CD4-positive, alpha-beta T cell (primary cell): ENCODE measurements at regions not wholly inside any gene's neighbourhood (a gene's known extent, or its start where the extent isn't known, plus 50 kb on each side); places are given as distances from the start of the nearest gene placed in this dataset.

ENCODE experiments used
- ATAC-seq: fragments of 200-7000 bp; cut with Tn5 transposase; one replicate; pipeline ENCODE4 v1.10.0; 2022; ENCODE audit warnings: mild to moderate bottlenecking; ENCODE audit not compliant: poor library complexity
- CTCF ChIA-PET: fragments of 350-600 bp; sonication (Branson Sonifier 250); formaldehyde crosslinking; loops from one replicate; lab custom pipeline; 2021; ENCODE audit warnings: antibody characterized with exemption, inconsistent platforms; lab: Charles Lee
- POLR2A ChIA-PET: fragments of 350-600 bp; sonication (Branson Sonifier 250); formaldehyde crosslinking; loops from one replicate; lab custom pipeline; 2021; ENCODE audit warnings: antibody characterized with exemption, inconsistent platforms; lab: Charles Lee
- DNase-seq, 14 experiments: peaks; one replicate each; pipeline ENCODE4 v3.0.0-alpha.2; 2013 to 2020; ENCODE audit warnings: mixed read lengths in 2 of 14
- H3K27ac ChIP-seq, 2 donors: one replicate each; pipeline versions ENCODE4 v1.5.1 to v1.7.0; 2013; ENCODE audit warnings: low read length in 2 of 2, low read depth in 1 of 2, mild to moderate bottlenecking in 1 of 2
- H3K27me3 ChIP-seq, 2 experiments: 1 replicate in 1 of 2; 2 replicates in 1 of 2; pipeline versions ENCODE4 v1.6.1 to v1.7.0; 2013; ENCODE audit warnings: low read length in 2 of 2, control low read depth in 1 of 2, mild to moderate bottlenecking in 1 of 2, moderate library complexity in 1 of 2; ENCODE audit not compliant: insufficient read depth in 2 of 2, control insufficient read depth in 1 of 2
- H3K36me3 ChIP-seq: one replicate; pipeline ENCODE4 v1.6.1; 2013; ENCODE audit warnings: low read length, control low read depth; ENCODE audit not compliant: insufficient read depth
- H3K4me1 ChIP-seq: one replicate; pipeline ENCODE4 v1.6.1; 2013; ENCODE audit warnings: low read length, control low read depth; ENCODE audit not compliant: insufficient read depth
- H3K4me3 ChIP-seq: one replicate; pipeline ENCODE4 v1.5.1; 2013; ENCODE audit warnings: mild to moderate bottlenecking, low read length, moderate library complexity
- H3K9me3 ChIP-seq, 2 experiments: 1 replicate in 1 of 2; 2 replicates in 1 of 2; pipeline versions ENCODE4 v1.6.1 to v1.7.0; 2013; ENCODE audit warnings: low read length in 2 of 2, mild to moderate bottlenecking in 2 of 2, control low read depth in 1 of 2, moderate library complexity in 1 of 2; ENCODE audit not compliant: control insufficient read depth in 1 of 2, insufficient read depth in 1 of 2
- H3K27ac Mint-ChIP-seq: one replicate; pipeline ENCODE4 v1.8.0; 2020; ENCODE audit warnings: mixed read lengths
- H3K27me3 Mint-ChIP-seq: one replicate; pipeline ENCODE4 v1.8.0; 2021; ENCODE audit warnings: mixed read lengths
- H3K36me3 Mint-ChIP-seq: one replicate; pipeline ENCODE4 v1.8.0; 2021; ENCODE audit warnings: low read depth, mixed read lengths
- H3K4me1 Mint-ChIP-seq: one replicate; pipeline ENCODE4 v1.8.0; 2021; ENCODE audit warnings: low read depth, mixed read lengths
- H3K4me3 Mint-ChIP-seq: one replicate; pipeline ENCODE4 v1.8.0; 2020; ENCODE audit warnings: mild to moderate bottlenecking, mixed read lengths
- H3K9me3 Mint-ChIP-seq: one replicate; pipeline ENCODE4 v1.8.0; 2020; ENCODE audit warnings: mixed read lengths
- CTCF ChIP-seq: fragments of 200-600 bp; IDR thresholded peaks from one replicate; pipeline ENCODE4 v1.8.0; 2022; ENCODE audit warnings: antibody characterized with exemption, mild to moderate bottlenecking
- intact Hi-C, 2 experiments: fragments of 100-400 bp; cut with DNase I in 1 of 2; cut with micrococcal nuclease in 1 of 2; formaldehyde crosslinking; loops; one replicate each; pipeline versions ENCODE4 v1.15.1 to v1.9.0; 2023 to 2025; cut with DNase I, micrococcal nuclease

- H3K4me1 Mint-ChIP-seq: peaks cover 9% of the 10 kb centered on the region
- H3K36me3 Mint-ChIP-seq: no peaks in the 10 kb centered on the region
- Histone ChIP-seq H3K27me3 (peaks cover 28 to 52% of the 10 kb centered on the region in 2 experiments), H3K9me3 (peaks cover 0 to 26% of the 10 kb centered on the region in 2 experiments), H3K27ac (no peak overlapping the region), H3K4me3 (no peak overlapping the region), H3K4me1 (peaks cover 3% of the 10 kb centered on the region), H3K36me3 (no peaks in the 10 kb centered on the region)
- H3K27me3 Mint-ChIP-seq: peaks cover 90% of the 10 kb centered on the region
- CTCF ChIA-PET: no interaction called here
- no peak for DNase-seq
- intact Hi-C loops: no loop called here
- no peak for TF ChIP-seq CTCF
- H3K4me3 Mint-ChIP-seq: no peak overlapping the region
- no peak for ATAC-seq
- H3K27ac Mint-ChIP-seq: no peak overlapping the region
- H3K9me3 Mint-ChIP-seq: no peaks in the 10 kb centered on the region
- POLR2A ChIA-PET: no interaction called here
Measured at GRCh38 chr6:167712731-167713475, 113.8 kb upstream of the AFDN start.

GRCh38 chr6:167714152-167714551, 112.6 kb upstream of the AFDN start:
- CTCF ChIA-PET: no interaction called here

DNA sequence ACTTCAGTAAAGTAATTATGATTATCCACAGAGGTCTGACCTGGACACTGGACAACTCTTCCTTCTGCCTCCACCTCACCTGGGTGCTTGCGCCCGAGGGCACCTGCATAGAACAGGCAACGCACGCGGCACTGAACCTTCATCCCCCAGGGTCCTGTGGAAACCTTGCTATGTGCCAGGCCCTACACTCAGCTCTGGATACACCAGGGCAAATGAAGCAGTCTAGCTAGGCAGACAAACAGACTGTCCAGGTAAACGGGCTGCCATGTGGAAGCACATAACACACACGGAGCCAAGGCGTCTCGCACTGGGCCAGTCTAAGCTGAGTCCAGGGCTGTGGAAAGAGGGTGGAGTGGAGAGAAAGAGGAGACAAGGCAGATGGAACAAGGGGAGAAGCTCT, 109.3 kb upstream of the AFDN start:
- Mint-ChIP-seq H3K27ac (no peak overlapping the region), H3K4me1 (no peaks in the 10 kb centered on the region), H3K36me3 (no peaks in the 10 kb centered on the region), H3K4me3 (no peak overlapping the region), H3K9me3 (no peaks in the 10 kb centered on the region), H3K27me3 (peaks cover 67% of the 10 kb centered on the region)
- TF ChIP-seq CTCF: no peak
- ChIA-PET POLR2A (no interaction called here), CTCF (interaction anchor here (0.6 kb wide), 1 partner anchor 59 kb away, joined by 4 read pairs; no protein-coding TSS in a partner anchor)
- no peaks in the 10 kb centered on the region for H3K36me3 ChIP-seq
- no peak overlapping the region for H3K4me3 ChIP-seq
- H3K4me1 ChIP-seq: no peaks in the 10 kb centered on the region
- H3K27me3 ChIP-seq: peaks cover 8 to 32% of the 10 kb centered on the region in 2 experiments
- intact Hi-C loops: no loop called here
- peaks cover 0 to 31% of the 10 kb centered on the region in 2 experiments for H3K9me3 ChIP-seq
- no peak overlapping the region for H3K27ac ChIP-seq
- ATAC-seq: no peak
- no peak for DNase-seq

More at GRCh38 chr6:167714152-167714551, 112.6 kb upstream of the AFDN start:
- Mint-ChIP-seq H3K9me3 (no peaks in the 10 kb centered on the region), H3K27me3 (peaks cover 87% of the 10 kb centered on the region), H3K4me1 (peaks cover 2% of the 10 kb centered on the region), H3K4me3 (no peak overlapping the region), H3K36me3 (no peaks in the 10 kb centered on the region), H3K27ac (no peak overlapping the region)
- Histone ChIP-seq H3K9me3 (peaks cover 0 to 21% of the 10 kb centered on the region in 2 experiments), H3K4me1 (peaks cover 2% of the 10 kb centered on the region), H3K27ac (no peak overlapping the region), H3K36me3 (no peaks in the 10 kb centered on the region), H3K4me3 (no peak overlapping the region), H3K27me3 (peaks cover 21 to 41% of the 10 kb centered on the region in 2 experiments)
- TF ChIP-seq CTCF: no peak
- POLR2A ChIA-PET: no interaction called here
- ATAC-seq (no peak), DNase-seq (no peak)
- intact Hi-C loops: no loop called here
